ENCODE measurements at regions not wholly inside any gene's neighbourhood (a gene's known extent, or its start where the extent isn't known, plus 50 kb on each side); places are given as distances from the start of the nearest gene placed in this dataset.

DNA sequence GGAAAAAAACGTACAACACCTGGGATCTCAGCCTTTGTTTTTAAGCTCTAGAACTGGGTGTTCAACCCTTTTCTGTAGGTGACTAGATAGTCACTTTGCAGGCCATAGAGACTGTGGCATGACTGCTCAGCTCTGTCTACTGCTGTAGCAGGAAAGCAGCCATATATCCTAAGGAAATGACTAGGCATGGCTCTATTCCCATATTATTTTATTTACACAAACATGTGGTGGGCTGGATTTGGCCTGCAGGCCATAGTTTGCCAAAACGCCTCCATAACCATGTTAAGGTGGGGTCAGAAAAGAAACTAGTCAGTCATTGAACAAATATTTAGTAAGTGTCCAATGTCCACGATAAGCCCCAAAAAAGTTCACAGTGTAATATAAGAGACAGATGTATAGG is 452.5 kb downstream of the MCTP2 start:
- no peak for TF ChIP-seq MTA3 (CRISPR knock-in tag; IDR thresholded peaks at IDR 0.05)
- no peak for TF ChIP-seq ZNF776 (CRISPR knock-in tag; IDR thresholded peaks at IDR 0.05)
- no peak for TF ChIP-seq POLR2A (IDR thresholded peaks at IDR 0.05; ENCODE audit: insufficient read depth in 1 of 2, low read depth in 2 of 2, low read length in 2 of 2)
- TF ChIP-seq, protein P1, sequence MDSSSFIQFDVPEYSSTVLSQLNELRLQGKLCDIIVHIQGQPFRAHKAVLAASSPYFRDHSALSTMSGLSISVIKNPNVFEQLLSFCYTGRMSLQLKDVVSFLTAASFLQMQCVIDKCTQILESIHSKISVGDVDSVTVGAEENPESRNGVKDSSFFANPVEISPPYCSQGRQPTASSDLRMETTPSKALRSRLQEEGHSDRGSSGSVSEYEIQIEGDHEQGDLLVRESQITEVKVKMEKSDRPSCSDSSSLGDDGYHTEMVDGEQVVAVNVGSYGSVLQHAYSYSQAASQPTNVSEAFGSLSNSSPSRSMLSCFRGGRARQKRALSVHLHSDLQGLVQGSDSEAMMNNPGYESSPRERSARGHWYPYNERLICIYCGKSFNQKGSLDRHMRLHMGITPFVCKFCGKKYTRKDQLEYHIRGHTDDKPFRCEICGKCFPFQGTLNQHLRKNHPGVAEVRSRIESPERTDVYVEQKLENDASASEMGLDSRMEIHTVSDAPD (CRISPR knock-in tag; IDR thresholded peaks at IDR 0.05), result no peak
- TF ChIP-seq NBN (conservative IDR thresholded peaks at IDR 0.05), result no peak
